GM21526 (cell line): ENCODE measurements at regions not wholly inside any gene's neighbourhood (a gene's known extent, or its start where the extent isn't known, plus 50 kb on each side); places are given as distances from the start of the nearest gene placed in this dataset.
"Not testable (repeated sequence)": the region's sequence is repeated elsewhere in the genome, so short reads cannot be mapped to it uniquely, and the experiment has no call there.

ENCODE experiments used
- ATAC-seq: cut with Tn5 transposase; IDR thresholded peaks from one replicate; pipeline ENCODE4 v1.9.1; 2021; ENCODE audit warnings: moderate library complexity; ENCODE audit not compliant: unreplicated experiment, low FRiP score

DNA sequence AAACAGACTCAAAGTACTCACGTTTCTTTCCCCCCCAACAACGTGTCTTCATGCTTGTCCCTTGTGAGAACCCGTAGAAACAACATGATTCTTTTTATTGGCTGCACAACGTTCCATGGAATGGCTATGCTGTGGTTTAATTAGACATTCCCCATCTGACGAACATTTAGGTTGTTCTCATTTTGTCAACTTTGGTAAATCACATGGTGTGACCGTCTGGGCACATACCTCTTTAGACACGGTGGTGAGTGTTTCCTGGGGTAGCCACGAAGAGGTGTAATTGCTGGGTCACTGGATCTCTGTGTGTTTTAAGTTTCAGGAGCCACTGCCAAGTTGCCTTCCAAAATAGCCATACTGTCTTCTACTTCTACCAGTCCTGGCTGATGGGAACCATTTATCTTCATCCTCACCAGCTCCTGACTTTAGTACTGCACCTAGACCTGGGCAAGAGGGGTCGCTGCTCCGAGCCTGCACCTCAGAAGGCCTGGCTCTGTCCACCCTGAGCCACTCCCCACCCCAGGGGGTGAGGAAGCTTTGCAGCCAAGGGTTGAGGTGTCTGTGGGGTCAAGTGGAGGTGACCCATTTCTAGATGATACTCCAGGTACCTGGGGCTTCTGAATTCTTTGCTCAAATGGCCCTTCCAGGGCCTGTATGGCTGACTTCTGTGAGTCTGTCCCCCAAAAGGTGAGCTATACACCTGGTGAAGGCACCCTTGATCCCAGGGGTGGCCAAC, 84.7 kb downstream of the IRX5 start:
- ATAC-seq, result no peak

GRCh38 chr16:55016515-55016914, 85.8 kb downstream of the IRX5 start:
- no peak for ATAC-seq

DNA sequence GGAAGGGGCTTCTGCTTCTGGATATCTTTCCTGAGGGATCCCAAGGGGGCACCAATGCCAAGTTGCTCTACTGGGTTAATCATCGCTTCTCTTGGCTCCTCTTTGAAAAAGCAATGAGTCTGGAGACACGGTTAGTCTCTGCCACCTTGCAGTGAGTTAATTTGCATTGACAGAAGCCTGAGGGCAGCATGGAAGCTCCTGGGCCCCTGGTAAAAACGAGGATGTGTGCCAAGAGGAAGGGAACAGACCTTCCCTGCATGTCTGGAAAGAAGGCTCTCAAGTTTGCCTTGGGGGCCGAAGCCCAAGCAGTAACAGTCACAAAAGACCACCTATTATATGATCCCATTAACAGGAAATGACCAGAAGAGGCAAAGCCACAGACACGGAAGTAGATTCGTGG, 86.7 kb downstream of the IRX5 start:
- ATAC-seq, result no peak

- no peak for ATAC-seq
Observed at GRCh38 chr16:55018881-55019280, 88.2 kb downstream of the IRX5 start.

- ATAC-seq, result no peak
Observed at GRCh38 chr16:55019419-55020131, 88.9 kb downstream of the IRX5 start.

GRCh38 chr16:55021595-55022475, 91.2 kb downstream of the IRX5 start:
- no peak for ATAC-seq

GRCh38 chr16:55027260-55027659, 96.6 kb downstream of the IRX5 start:
- ATAC-seq, result not testable (repeated sequence)

- no peak for ATAC-seq
Observed at GRCh38 chr16:55029509-55029908, 98.8 kb downstream of the IRX5 start.

DNA sequence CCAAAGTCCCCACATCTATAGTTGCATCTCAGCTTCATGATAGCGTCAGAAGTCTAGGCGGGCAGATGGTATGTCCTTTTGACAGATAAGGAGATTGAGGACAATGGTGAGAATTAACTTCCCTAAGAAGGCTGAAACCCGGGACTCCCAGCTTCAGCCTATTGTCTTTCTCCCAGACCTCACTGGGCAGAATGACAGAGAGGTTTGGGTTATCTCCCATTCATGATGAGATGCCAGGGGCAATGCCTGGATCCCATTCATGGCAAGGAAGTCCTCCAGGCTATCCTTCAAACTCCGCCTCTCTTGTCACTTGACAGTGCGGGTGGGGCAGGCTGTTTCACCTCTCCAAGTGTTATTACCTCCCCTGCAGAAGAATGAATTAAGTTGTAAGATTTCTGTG, 100.3 kb downstream of the IRX5 start:
- ATAC-seq, result no peak

DNA sequence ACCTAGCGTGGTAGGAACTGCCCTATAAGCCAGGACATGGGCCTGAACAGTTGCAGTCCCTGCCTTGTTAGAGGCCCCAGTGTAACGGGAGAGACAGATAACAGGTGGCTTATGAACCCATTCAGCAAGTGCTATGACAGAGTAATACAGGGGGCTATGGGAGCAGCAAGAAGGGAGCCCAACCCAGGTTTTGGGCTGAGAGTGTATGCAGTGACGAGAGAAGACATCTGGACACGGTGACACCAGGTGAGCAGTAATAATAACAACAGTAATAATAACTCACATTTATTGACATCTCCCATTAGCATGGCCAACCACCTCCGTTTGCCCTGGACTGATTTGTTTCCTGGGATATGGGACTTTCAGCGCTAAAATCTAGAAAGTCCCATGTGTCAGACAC, 100.8 kb downstream of the IRX5 start:
- no peak for ATAC-seq

DNA sequence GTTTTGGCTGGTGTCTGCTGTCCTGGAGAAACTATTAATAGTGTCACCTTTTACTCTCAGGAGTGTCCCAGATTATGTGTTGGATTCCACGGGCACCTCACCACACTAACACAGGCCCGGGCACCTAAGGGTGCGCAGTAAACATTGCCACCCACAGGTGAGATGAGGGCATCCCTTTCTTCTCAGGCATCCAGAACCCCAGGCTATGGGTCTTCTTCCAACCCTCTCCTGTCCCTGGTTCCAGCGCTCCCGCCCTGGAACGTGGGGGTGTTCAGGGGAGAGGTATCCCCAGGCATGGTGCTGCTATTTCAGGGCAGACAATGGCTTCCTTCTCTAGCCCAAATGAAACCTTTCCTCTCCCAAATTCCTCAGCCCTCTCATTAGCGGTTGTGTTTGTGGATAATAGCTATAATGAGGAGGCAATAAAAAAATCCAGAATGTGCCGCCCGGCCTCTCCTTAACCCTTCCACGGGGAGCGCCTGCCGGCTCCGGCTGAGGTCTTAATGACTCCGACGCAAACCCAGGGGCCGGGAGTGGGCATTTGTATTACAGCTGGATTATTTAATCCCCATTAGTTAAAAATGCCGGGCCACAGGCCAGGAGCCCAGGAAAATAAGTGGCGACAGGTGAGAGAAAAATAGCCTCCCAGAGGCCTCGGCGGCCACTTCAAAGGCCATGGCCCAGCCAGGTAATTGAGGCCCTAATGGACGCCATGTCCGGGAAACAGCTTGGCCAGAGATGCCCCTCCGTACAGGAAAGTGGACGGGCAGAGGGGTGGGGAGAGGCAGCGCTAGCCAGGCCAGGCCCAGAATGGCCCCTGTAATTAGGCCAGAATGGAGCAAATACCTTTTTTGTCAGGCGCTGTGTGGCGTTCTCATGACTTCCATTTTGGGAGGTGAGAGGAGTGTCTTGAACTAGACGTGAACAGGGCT, 102.8 kb downstream of the IRX5 start:
- ATAC-seq, result no peak

- no peak for ATAC-seq
Observed at GRCh38 chr16:55035029-55035428, 104.4 kb downstream of the IRX5 start.

DNA sequence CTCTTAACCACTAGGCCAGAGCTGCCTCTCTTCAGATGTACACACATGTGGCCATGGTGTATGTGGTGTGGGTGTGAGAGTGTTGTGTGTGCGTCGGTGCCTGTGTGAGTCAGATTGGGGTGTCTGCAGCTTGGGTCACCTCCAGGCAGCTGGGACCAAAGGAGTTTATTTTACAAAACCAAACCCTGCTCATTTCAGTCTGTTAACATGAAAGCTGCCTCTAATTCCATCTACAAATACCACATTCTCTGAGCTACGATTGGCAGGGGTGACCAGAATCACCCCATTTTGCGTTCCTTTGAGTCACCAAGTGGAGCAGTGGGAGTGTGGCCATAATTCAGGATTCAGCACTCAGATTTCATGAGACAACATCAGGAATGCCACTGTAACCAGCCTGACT, 105.3 kb downstream of the IRX5 start:
- ATAC-seq, result no peak

- no peak for ATAC-seq
Observed at GRCh38 chr16:55036371-55036821, 105.7 kb downstream of the IRX5 start.

- no peak for ATAC-seq
Observed at GRCh38 chr16:55037046-55037445, 106.4 kb downstream of the IRX5 start.

GRCh38 chr16:55037966-55038365, 107.3 kb downstream of the IRX5 start:
- no peak for ATAC-seq

- ATAC-seq, result no peak
Observed at GRCh38 chr16:55039042-55039441, 108.4 kb downstream of the IRX5 start.

DNA sequence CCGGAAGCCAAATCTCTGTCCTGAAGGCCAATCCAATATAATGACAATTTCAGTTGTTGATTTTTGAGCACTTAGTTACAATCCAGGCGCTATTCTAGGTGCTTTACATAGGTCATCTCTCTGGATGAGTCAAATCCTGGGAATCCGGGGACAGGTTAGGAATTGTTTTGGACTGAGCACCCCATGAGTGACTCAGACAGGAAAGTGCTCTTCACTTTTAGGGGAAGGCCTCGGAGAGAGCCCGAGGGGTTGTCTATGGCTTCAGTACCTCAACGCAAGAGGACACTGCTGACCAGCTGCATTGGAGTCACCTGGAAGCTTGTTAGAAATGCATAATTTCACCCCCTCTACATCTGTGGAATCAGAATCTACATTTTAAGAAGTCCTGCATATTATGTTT, 108.8 kb downstream of the IRX5 start:
- ATAC-seq, result no peak

GRCh38 chr16:55039931-55040330, 109.3 kb downstream of the IRX5 start:
- ATAC-seq, result no peak
